ENCODE measurements at regions not wholly inside any gene's neighbourhood (a gene's known extent, or its start where the extent isn't known, plus 50 kb on each side); places are given as distances from the start of the nearest gene placed in this dataset.
"Not testable (repeated sequence)": the region's sequence is repeated elsewhere in the genome, so short reads cannot be mapped to it uniquely, and the experiment has no call there.

DNA sequence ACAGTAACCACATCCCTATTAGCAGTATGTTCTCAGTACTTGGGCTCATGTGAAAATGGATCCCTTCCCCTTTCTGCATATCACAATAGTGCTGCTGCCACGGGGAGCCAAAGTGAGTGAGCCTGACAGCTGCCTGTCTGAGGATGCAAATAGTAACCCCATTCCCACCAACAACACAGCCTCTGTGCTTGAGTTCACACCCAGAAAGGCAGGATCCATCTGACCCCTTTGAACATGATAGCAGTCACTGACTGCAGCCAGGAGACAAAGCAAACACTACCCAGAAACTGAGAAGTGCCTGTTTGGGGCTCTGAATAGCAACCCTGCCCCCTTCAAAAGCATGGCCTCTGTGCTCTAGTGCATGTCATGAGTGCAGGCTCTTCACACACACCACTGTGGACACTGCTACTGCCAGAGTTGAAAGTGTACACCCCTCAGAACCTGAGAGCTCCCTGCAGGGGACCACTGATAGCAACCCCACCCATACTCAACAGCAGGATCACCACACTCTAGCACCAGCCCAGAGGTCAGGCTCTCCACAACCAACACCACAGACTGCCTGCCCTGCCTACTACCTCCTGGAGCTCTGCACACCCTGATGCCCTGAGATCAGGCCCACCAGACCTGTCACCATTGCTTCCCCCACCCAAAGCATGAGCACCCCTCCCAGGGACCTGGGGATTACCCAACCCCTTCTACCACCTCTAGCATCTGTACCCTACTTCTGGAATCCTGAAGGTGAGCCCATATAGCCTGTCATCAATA, 1563.5 kb upstream of the PRR20A start:
- no peak for DNase-seq

DNA sequence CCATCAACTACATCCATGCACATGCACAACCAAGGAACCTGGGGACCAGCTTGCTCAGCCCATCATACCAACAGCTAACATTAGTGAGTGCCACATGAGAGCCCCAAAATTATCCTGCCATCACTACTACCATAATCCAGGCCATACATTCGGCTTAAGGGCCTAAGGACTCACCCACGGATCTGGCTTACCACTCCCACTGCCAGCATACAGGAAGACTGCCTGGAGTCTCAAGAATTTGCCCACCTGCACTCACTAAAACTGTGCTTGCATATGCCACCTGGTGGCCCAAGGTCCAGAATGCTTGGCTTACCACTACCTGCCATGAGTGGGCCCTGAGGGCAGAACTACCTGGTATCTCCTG, 1562.9 kb upstream of the PRR20A start:
- no peak for DNase-seq

DNA sequence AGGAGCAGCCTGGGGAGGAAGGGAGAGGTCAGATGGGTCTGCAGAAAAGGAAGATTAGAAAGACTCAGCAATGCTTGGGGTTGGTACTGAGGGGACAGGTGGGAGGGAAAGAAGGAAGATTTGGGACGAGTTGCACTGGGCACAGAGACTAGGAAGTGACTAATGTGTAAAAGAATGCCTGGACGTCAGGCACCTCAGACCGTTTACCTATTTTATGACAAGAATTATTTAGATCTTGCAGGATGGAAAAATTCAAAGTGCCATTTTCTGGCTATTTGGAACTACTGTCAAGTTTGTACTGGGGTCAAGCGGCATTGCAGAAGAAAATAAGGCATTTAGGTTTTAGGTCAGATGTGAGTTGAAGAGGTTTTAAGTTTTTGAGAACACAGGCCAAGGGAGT, 1558.4 kb upstream of the PRR20A start:
- DNase-seq = not testable (repeated sequence)

DNA sequence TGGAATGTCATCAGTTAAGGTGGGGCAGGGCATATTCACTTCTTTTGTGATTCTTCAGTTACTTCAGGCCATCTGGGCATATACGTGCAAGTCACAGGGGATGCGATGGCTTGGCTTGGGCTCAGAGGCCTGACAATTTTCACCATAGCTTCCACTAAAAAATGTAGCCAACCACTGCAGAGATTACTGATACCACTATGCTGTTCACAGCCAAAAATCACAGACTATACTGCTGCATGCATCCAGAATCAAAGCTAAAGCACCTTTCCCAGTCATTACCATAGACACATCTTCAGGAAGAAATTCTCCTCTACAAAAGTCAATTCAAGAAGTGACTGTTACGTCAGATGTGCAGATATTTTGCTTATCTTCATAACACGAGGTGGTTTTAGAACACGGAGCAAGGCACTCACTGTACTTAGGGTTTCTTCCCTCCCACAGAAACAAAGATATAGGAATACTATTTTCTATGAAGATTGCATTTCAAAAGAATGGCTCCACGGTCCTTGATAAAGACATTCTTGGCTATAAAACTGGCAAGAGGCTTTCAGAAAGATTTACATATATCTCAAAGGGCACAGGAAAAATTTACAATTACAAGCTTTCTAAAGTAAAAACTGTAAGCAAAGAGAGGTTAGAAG, 1556.6 kb upstream of the PRR20A start:
- DNase-seq = no peak

- no peak for DNase-seq
Observed at GRCh38 chr13:55602784-55603183, 1537.9 kb upstream of the PRR20A start.

DNA sequence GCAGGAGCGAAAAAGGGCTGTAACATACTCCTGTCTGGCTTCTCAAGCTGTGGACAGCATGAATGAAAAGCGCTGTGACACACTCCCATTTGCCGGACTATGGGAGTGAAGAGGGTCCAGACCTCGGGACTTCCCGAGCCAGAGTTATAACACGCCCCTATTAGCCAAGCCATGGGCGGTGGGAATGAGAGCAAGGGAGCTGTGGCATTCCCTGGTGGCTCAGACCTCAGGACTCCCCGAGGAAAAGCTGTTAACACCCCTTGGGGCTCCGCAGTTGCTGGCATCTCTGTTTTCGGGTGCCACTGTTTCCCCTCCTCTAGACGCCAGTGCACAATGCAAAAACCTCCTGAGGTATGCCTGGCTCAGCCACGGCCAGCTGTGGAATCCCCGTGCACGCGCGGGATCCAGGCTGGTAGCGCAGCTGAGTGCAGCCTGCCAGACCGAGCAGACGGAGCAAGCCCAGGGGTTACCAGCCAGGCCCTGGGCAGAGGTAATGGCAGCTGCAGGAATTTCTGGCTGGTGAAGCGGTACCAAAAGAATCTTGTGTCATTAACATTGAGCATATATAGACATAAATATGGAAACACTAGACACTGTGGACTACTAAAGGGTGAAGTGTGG, 1534.6 kb upstream of the PRR20A start:
- no peak for DNase-seq

GRCh38 chr13:55613429-55614187, 1527.1 kb upstream of the PRR20A start:
- DNase-seq = no peak

- no peak for DNase-seq
Observed at GRCh38 chr13:55615081-55615480, 1525.6 kb upstream of the PRR20A start.

GRCh38 chr13:55617241-55617640, 1523.5 kb upstream of the PRR20A start:
- no peak for DNase-seq

DNA sequence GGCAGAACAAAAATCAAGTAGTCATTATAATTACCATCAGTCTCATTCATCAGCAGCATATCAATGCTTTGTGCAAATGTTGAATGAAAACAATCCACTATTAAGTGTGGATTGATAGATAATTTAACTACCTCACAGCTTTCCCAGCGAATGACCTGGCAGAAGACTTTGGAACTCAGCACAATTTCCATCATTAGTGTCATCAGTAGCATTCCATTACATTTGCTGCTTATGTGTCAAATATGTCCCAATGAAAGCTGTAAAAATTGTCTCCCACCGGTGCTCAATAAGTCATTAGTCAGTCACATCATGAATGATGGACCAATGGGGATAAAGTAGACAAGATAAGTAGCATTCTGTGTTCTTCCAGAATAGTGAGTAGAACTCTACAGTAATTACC, 1513.5 kb upstream of the PRR20A start:
- no peak for DNase-seq

DNA sequence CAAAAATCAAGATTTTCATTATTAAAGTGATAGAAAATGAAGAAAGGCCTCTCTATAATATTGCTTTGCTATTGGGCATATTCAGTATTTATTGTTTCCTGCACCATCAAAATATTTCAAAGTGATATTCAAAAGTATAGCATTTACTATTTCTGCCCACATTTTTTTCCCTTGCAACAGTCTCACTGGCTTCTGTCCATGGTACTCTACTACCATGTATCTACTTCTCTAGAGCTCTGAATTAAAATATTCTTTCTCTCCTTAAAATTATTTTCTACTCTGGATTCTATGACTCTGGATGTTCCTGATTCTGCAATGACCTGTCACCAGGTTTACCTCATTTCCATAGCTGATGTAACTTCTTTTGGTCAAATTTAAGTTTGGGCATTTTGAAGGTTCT, 1508.3 kb upstream of the PRR20A start:
- DNase-seq = no peak

DNA sequence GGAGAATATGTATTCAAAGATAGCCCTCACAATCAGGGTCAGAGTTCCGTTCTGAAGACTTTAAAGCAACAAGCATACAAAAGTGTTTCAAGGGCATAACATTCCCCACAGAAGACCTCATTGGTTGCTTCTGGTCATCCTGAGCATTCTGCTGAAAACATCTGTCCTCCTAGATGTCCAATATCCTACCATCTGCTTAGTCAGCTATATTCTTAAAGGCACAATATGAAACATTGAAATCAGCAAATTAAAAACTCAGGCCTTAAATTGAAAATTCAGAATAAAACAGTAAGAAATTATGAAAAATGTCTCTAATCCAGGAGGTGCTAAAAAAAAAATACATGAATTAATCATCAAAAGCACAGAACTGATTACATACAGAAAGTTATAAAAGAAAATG, 1491.2 kb upstream of the PRR20A start:
- DNase-seq = no peak

DNA sequence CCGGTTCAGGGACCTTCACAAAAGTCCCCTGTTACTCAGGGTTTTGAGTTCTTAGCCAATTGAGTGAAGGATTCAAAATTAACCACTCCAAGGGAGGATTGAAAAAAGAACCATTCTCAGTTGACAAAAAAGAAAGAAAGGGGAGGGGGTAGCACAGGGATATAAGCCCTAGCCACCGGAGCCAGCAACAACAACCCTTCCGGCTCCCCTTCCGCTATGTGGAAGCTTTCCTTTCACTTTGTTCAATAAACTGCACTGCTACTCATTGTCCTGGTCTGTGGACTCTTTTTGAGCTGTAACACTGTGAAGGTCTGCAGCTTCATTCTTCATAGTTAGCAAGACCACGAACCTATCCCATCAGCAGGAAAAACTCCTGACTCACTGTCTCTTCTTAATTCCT, 1488.1 kb upstream of the PRR20A start:
- no peak for DNase-seq

DNA sequence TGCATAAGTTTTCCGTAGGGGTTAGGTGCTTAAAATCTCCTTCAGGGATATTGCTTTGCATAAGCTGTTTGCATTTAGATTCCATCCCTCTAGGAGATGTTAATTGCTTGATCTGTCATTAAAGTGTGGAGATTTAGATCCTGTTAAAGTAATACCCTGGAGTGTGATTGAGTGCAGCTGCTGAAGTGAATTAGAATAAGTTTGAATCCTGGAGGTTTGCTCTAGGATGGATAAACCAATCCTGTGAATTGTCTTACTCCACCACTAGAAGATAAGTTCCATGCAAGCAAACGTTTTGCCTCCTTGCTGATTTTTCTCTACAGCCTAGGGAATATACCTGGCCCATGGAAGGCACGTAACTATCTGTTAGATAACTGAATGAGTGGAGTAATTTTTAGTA, 1487.2 kb upstream of the PRR20A start:
- DNase-seq = no peak

- no peak for DNase-seq
Observed at GRCh38 chr13:55654243-55654642, 1486.5 kb upstream of the PRR20A start.

DNA sequence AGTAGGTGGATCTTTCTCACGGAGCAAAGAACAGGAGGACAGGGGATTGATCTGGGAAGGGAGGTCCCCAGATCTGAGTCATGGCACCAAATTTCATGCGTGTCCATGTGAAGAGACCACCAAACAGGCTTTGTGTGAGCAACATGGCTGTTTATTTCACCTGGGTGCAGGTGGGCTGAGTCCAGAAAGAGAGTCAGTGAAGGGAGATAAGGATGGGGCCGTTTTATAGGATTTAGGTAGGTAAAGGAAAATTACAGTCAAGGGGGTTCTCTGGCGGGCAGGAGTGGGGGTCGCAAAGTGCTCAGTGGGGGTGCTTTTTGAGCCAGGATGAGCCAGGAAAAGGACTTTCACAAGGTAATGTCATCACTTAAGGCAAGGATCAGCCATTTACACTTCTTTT, 1480.5 kb upstream of the PRR20A start:
- not testable (repeated sequence) for DNase-seq

DNA sequence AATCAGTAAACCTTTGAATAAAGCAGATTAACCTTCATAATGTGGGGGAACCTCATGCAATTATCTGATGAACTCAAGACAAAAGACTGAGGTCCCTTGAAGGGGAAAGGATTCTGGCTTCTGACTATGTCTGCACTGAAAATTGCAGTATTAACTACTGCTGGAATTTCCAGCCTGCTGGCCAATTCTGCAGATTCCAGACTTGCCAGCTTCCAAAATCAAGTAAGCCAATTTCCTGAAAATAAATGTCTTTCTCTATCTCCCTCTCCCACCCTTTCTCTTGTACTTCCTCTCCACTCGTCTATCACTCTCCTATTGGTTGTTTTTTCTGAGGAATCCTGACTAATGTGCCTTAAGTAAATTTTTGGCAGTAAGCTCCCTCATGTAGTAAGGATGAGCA, 1479.9 kb upstream of the PRR20A start:
- DNase-seq = no peak

- no peak for DNase-seq
Observed at GRCh38 chr13:55661505-55661904, 1479.2 kb upstream of the PRR20A start.

DNA sequence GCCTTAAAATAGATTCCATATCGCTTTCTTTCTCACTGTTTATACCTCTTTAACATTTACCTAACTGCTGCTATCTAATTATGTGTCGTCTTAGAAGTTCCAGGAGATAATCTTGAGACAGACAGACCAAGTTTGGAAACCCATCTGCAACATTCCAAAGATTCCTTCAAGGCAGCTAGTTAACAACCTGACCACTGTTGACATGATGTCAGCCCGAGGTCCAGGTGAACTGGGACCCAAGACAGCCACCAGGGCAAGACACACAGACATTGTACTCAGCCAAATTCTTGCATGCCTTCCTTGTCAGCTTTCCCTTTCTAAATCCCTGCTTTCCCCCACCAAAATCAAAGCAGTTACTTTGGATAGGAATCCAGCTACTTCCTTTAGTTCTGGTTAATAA, 1476.5 kb upstream of the PRR20A start:
- no peak for DNase-seq

DNA sequence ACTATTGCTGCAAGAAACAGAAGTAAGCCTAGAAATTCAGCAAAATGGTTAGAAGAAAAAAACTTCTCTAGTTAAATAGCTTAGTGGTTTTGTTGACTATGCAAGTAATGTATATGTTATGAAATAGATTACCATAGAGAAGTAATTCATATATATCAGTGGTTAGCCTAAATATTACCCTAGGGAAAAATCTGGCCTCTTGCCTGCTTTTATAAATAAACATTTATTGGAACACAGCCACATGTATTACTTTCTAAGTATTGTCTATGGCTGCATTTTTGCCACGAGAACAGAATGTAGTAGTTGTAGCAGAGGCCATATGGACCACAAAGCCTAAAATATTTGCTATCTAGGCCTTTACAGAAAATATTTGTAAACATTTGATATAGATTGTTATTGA, 1471.7 kb upstream of the PRR20A start:
- no peak for DNase-seq

- DNase-seq = no peak
Observed at GRCh38 chr13:55673910-55674309, 1466.8 kb upstream of the PRR20A start.

DNA sequence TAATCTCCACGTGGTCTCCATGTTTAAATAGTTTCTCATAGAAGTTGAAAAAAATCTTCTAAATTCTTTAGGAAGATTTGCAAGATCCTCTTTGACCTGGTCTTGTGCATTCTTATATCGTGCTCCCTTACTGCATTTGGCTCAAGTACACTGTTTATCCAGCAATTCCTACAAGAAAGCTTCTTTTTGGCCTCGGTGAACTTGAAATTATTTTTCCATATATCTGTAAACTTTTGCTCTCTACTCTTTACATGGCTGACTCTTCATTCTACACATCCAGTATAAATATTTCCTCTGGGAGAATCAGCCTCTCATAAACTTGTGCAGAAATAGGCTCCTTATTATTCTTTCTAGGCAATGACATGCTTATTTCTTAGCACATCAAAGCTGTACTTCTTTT, 1457.9 kb upstream of the PRR20A start:
- no peak for DNase-seq

DNA sequence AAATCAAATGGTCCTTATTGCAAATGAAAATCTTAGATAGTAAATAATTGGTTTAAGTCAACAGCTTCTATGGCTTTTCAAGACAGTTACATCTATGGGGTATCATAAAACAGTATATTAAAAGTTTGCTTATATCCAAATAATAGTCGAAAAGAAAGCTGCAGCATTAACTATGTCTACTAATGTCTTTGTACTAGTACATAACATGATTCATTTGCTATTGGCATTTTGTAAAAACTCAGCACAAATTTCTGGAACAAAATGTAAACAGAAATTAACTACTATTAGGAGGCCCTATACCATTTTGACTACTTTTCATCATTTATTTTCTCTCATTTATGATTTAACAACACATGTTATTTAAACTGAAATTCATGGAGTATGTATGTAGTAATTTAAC, 1435.2 kb upstream of the PRR20A start:
- no peak for DNase-seq

DNA sequence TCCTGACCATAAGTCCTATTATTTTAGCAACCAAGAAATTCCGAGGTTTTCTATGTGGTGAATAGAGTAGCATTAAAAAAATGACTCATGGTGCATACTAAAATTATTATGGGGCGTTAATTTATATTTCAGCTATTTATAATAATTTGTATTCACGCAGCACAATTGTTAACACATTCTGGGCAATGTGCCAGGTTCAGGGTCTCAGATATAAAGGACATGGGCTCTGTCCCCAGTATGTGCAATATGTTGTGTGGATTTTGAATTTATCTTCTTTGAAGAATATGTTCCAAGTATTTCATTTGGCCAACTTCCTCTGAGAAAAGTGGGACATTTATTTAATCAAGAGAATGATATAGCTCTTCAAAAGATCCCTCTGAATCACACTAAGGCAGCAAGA, 1434.7 kb upstream of the PRR20A start:
- DNase-seq = no peak

Measured in inflammatory macrophage (primary cell).